ENCODE measurements at regions not wholly inside any gene's neighbourhood (a gene's known extent, or its start where the extent isn't known, plus 50 kb on each side); places are given as distances from the start of the nearest gene placed in this dataset.

GRCh38 chrX:39992300-39992699 is 105.5 kb downstream of the BCOR start:
- no peak for TF ChIP-seq POLR2A (IDR thresholded peaks at IDR 0.05)
- no peak for TF ChIP-seq CTCF (IDR thresholded peaks at IDR 0.05)
